ENCODE measurements at regions not wholly inside any gene's neighbourhood (a gene's known extent, or its start where the extent isn't known, plus 50 kb on each side); places are given as distances from the start of the nearest gene placed in this dataset.
"Not testable (repeated sequence)": the region's sequence is repeated elsewhere in the genome, so short reads cannot be mapped to it uniquely, and the experiment has no call there.

DNA sequence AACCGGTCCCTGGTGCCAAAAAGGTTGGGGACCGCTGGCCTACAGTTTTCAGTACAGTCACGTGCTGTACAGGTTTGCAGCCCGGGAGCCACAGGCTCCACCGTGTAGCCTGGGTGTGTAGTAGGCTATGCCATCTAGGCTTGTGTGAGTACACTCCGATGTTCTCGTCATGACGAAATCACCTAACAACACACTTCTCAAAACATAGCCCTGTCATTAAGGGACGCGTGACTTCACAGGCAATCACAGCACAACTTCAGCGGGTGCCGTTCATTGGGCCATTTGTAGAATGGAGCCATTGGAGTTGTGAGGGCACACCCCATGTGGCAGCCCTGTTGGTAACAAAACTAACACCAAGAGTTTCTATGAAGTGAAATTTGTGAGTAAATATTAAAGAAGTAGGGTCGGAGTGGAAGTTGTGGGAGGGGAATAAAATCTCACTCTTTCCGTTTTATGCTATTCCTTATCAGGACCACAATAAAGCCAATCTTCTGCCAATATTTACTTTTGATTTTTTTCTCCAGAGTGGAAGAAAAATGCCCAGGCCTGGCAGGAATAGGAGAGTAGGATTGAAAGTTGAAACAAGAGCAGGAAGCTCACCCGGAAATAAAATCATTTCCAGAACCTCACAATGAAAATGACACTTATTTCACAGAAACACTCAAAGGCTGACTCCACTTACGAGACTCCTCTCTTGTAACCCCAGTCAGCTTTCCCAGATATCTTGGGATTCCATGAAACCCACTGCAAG lies 63.7 kb upstream of the PTPN1 start:
- peaks cover 9 to 11% of the 10 kb centered on the region in 2 donors for H3K4me1 ChIP-seq
- no peak for TF ChIP-seq POLR2A (IDR thresholded peaks at IDR 0.05)
- TF ChIP-seq, protein P1, sequence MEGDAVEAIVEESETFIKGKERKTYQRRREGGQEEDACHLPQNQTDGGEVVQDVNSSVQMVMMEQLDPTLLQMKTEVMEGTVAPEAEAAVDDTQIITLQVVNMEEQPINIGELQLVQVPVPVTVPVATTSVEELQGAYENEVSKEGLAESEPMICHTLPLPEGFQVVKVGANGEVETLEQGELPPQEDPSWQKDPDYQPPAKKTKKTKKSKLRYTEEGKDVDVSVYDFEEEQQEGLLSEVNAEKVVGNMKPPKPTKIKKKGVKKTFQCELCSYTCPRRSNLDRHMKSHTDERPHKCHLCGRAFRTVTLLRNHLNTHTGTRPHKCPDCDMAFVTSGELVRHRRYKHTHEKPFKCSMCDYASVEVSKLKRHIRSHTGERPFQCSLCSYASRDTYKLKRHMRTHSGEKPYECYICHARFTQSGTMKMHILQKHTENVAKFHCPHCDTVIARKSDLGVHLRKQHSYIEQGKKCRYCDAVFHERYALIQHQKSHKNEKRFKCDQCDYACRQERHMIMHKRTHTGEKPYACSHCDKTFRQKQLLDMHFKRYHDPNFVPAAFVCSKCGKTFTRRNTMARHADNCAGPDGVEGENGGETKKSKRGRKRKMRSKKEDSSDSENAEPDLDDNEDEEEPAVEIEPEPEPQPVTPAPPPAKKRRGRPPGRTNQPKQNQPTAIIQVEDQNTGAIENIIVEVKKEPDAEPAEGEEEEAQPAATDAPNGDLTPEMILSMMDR (IDR thresholded peaks at IDR 0.05 in 4 of 5, conservative IDR thresholded peaks at IDR 0.05 in 1 of 5) = no peak
- intact Hi-C loops (cut with DNase I; ENCODE audit: low total_unique reads) = no loop called here
- no peaks in the 10 kb centered on the region for H3K9me3 ChIP-seq
- no peak overlapping the region for H3K27ac ChIP-seq
- in situ Hi-C loops (cut with MboI; ENCODE audit: low sequenced_read_pairs in 4 of 4) = no loop called here
- H3K4me3 ChIP-seq = no peak overlapping the region
- DNase-seq (no peak), ATAC-seq (no peak)
- H3K27me3 ChIP-seq = no peaks in the 10 kb centered on the region
- no peaks in the 10 kb centered on the region for H3K36me3 ChIP-seq

DNA sequence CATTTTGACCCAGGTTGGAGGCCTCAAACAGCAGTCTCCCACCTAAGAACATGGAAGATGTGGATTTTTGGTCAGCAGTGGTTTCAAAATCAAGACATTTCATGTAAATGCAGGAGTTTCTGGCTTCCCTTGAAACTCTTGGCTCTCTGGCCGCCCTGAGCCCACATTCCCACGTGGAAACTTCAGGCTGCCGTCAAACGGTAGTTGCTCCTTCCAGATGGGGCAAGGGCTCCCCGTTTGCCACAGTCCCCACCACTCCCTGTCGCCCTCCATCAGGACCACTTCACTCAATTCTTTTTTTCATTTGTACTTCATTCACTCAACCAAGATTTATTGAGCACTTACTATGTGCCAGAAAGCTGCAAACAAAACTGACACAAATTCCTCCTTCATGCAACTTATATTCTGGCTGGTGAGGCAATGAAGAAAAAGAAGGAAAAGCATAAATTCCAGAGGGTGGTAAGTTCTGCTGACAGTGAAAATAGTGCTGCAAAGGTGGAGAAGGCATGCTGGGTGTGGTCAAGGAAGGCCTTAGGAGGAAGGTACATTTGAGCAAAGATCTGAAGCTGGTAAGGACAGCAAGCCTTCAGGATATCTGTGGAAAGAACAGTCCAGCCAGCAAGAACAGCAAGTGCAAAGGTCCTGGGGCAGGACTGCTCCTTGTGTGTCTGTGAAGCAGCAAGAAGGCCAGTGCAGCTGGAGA lies 62.9 kb upstream of the PTPN1 start:
- intact Hi-C loops (cut with DNase I; ENCODE audit: low total_unique reads) = no loop called here
- no peaks in the 10 kb centered on the region for H3K27me3 ChIP-seq
- no peak overlapping the region for H3K27ac ChIP-seq
- peaks cover 10 to 16% of the 10 kb centered on the region in 2 donors for H3K4me1 ChIP-seq
- ATAC-seq (no peak), DNase-seq (no peak)
- no peak overlapping the region for H3K4me3 ChIP-seq
- no peaks in the 10 kb centered on the region for H3K9me3 ChIP-seq
- no peaks in the 10 kb centered on the region for H3K36me3 ChIP-seq
- TF ChIP-seq, protein P1 (IDR thresholded peaks at IDR 0.05 in 4 of 5, conservative IDR thresholded peaks at IDR 0.05 in 1 of 5) = no peak
- no peak for TF ChIP-seq POLR2A (IDR thresholded peaks at IDR 0.05)
- in situ Hi-C loops (cut with MboI; ENCODE audit: low sequenced_read_pairs in 4 of 4) = no loop called here

DNA sequence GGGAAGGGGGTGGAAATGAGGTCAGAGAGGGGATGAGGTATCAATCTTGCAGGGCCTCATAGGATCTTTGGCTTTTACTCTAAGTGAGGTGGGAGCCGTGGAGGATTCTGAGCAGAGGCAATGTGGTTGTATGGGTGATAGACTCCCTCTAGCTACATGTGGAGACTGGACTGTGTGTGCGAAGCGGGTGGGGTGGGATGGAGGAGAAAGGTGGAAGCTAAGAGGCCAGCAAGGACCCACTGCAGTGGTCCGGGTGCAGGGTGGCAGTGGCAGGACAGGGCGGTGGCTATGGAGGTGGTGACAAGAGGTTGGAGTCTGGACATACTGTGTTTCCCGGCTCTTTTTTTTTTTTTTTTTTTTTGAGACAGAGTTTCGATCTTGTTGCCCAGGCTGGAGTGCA lies 62.4 kb upstream of the PTPN1 start:
- ATAC-seq = no peak
- DNase-seq = no peak
- intact Hi-C loops (cut with DNase I; ENCODE audit: low total_unique reads) (no loop called here), in situ Hi-C loops (cut with MboI; ENCODE audit: low sequenced_read_pairs in 4 of 4) (no loop called here)
- H3K36me3 ChIP-seq = no peaks in the 10 kb centered on the region
- H3K9me3 ChIP-seq = no peaks in the 10 kb centered on the region
- no peak overlapping the region for H3K27ac ChIP-seq
- no peaks in the 10 kb centered on the region for H3K27me3 ChIP-seq
- no peak overlapping the region for H3K4me3 ChIP-seq
- peaks cover 10 to 16% of the 10 kb centered on the region in 2 donors for H3K4me1 ChIP-seq
- no peak for TF ChIP-seq POLR2A (IDR thresholded peaks at IDR 0.05)
- TF ChIP-seq, protein P1 (IDR thresholded peaks at IDR 0.05 in 4 of 5, conservative IDR thresholded peaks at IDR 0.05 in 1 of 5) = no peak

DNA sequence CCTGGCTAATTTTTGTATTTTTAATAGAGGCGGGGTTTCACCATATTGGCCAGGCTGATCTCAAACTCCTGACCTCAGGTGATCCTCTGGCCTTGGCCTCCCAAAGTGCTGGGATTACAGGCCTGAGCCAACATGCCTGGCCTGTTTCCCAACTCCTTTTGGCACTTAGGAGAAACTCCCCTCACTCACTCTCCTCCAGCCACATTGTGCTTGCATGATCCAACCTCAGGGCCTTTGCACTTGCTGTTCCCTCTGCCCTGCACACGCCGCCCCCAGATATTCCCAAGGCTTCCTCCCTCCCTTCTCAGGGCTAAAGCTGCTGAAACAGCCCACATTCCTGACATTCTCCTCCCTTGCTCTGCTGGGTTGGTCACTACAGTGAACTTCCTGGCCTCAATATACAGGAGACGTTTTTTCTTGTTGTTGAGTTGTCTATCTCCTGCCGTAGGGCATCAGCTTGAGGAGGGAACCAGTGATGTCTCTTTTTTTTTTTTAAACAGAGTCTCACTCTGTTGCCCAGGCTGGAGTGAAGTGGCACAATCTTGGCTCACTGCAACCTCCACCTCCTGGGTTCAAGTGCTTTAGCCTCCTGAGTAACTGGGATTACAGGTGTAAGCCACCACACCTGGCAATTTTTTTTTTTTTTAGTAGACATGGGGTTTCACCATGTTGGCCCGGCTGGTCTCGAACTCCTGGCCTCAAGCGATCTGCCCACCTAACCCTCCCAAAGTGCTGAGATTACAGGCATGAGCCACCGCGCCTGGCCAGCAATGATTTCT lies 61.4 kb upstream of the PTPN1 start:
- not testable (repeated sequence) for H3K27ac ChIP-seq

More for the DNA sequence above, 61.4 kb upstream of the PTPN1 start:
- H3K4me3 ChIP-seq; H3K27me3 ChIP-seq; ATAC-seq; DNase-seq; intact Hi-C loops (cut with DNase I; ENCODE audit: low total_unique reads); in situ Hi-C loops (cut with MboI; ENCODE audit: low sequenced_read_pairs in 4 of 4); H3K36me3 ChIP-seq; H3K9me3 ChIP-seq: not testable (repeated sequence)
- H3K4me1 ChIP-seq = peaks cover 10 to 16% of the 10 kb centered on the region in 2 donors

All from gastrocnemius medialis (tissue), 4 donors.